22Rv1 (cell line): ENCODE measurements at regions not wholly inside any gene's neighbourhood (a gene's known extent, or its start where the extent isn't known, plus 50 kb on each side); places are given as distances from the start of the nearest gene placed in this dataset.

Experiments
- ZFX ChIP-seq: fragments of 450-650 bp; IDR thresholded peaks from 2 replicates; pipeline ENCODE4 v1.6.1; 2017; ENCODE audit warnings: antibody characterized with exemption, borderline replicate concordance
- TF ChIP-seq, protein P1 (sequence below): fragments of 450-650 bp; IDR thresholded peaks from 2 replicates; pipeline ENCODE4 v1.5.1; 2017; ENCODE audit warnings: mild to moderate bottlenecking

DNA sequence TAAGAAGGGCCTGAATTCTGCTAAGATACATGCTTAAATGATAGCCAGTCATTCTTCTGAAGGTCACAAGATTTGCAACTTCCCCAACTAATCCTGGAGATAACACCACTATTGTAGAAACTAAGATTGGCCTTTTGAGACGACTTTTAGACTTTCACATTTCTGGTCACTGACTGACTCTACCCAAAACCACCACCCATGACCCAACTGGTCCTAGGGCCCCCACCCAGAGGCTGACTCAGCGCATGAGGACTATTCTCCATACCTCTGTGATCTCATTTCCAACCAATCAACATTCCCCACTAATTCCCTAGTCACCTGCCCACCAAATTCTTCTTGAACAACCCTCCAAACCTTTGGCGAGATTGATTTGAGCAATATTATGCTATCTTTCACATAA is 1299.0 kb downstream of the CDH11 start:
- TF ChIP-seq, protein P1, sequence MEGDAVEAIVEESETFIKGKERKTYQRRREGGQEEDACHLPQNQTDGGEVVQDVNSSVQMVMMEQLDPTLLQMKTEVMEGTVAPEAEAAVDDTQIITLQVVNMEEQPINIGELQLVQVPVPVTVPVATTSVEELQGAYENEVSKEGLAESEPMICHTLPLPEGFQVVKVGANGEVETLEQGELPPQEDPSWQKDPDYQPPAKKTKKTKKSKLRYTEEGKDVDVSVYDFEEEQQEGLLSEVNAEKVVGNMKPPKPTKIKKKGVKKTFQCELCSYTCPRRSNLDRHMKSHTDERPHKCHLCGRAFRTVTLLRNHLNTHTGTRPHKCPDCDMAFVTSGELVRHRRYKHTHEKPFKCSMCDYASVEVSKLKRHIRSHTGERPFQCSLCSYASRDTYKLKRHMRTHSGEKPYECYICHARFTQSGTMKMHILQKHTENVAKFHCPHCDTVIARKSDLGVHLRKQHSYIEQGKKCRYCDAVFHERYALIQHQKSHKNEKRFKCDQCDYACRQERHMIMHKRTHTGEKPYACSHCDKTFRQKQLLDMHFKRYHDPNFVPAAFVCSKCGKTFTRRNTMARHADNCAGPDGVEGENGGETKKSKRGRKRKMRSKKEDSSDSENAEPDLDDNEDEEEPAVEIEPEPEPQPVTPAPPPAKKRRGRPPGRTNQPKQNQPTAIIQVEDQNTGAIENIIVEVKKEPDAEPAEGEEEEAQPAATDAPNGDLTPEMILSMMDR: no peak
- TF ChIP-seq ZFX: no peak
